ENCODE measurements at regions not wholly inside any gene's neighbourhood (a gene's known extent, or its start where the extent isn't known, plus 50 kb on each side); places are given as distances from the start of the nearest gene placed in this dataset.

DNA sequence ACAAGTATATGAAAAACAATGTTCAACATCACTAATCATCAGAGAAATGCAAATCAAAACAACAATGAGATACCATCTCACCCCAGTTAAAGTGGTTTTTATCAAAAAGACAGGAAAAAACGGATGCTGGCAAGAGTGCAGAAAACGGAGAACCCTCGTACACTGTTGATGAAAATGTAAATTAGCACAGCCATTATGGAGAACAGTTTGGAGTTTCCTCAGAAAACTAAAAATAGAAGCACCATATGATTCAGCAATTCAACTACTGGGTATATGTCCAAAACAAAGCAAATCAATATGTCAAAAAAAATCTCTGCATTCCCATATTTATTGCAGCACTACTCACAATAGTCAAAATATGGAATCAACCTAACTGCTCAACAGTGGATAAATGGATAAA is 50.1 kb upstream of the CES5A start:
- DNase-seq (ENCODE audit: extremely low read depth, low read depth): no peak
- TF ChIP-seq, protein P1, sequence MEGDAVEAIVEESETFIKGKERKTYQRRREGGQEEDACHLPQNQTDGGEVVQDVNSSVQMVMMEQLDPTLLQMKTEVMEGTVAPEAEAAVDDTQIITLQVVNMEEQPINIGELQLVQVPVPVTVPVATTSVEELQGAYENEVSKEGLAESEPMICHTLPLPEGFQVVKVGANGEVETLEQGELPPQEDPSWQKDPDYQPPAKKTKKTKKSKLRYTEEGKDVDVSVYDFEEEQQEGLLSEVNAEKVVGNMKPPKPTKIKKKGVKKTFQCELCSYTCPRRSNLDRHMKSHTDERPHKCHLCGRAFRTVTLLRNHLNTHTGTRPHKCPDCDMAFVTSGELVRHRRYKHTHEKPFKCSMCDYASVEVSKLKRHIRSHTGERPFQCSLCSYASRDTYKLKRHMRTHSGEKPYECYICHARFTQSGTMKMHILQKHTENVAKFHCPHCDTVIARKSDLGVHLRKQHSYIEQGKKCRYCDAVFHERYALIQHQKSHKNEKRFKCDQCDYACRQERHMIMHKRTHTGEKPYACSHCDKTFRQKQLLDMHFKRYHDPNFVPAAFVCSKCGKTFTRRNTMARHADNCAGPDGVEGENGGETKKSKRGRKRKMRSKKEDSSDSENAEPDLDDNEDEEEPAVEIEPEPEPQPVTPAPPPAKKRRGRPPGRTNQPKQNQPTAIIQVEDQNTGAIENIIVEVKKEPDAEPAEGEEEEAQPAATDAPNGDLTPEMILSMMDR (IDR thresholded peaks at IDR 0.05; ENCODE audit: low read depth, low read length): no peak

Measured in AG09319 (cell line).